Gastroesophageal sphincter (tissue), 3 donors: ENCODE measurements at regions not wholly inside any gene's neighbourhood (a gene's known extent, or its start where the extent isn't known, plus 50 kb on each side); places are given as distances from the start of the nearest gene placed in this dataset.

Experiments
- CTCF ChIP-seq, 4 experiments: fragments of 200-600 bp in 2 of 4; fragments of 450-650 bp in 2 of 4; sonication (generic) in 1 of 4; IDR thresholded peaks; one replicate each; pipeline ENCODE4 v1.5.1; 2017 to 2019; ENCODE audit warnings: antibody characterized with exemption in 4 of 4, mild to moderate bottlenecking in 2 of 4, moderate library complexity in 2 of 4
- EP300 ChIP-seq: sonication (generic); formaldehyde crosslinking; IDR thresholded peaks from one replicate; pipeline ENCODE4 v1.6.1; 2017; ENCODE audit warnings: antibody characterized with exemption, mild to moderate bottlenecking
- POLR2A ChIP-seq, 2 donors: fragments of 450-650 bp; IDR thresholded peaks; one replicate each; pipeline ENCODE4 v1.6.1; 2017; ENCODE audit warnings: antibody characterized with exemption in 2 of 2, mild to moderate bottlenecking in 2 of 2, moderate library complexity in 1 of 2
- POLR2AphosphoS5 ChIP-seq: sonication (generic); formaldehyde crosslinking; IDR thresholded peaks from one replicate; pipeline ENCODE4 v1.6.1; 2017; ENCODE audit warnings: antibody characterized with exemption

GRCh38 chrX:42094218-42094617, 170.9 kb upstream of the CASK start:
- TF ChIP-seq CTCF (IDR thresholded peaks at IDR 0.05) (no peak), POLR2A (IDR thresholded peaks at IDR 0.05) (no peak), EP300 (no peak), POLR2AphosphoS5 (no peak)
